Activated CD4-positive, alpha-beta T cell treated with anti-CD3 and anti-CD28 coated beads, Interleukin-2, Interleukin-6, amounts not matched to agents 100 ng/mL and 50 ng/mL, durations not matched to agents 16 hours and 8 hours (primary cell): ENCODE measurements at regions not wholly inside any gene's neighbourhood (a gene's known extent, or its start where the extent isn't known, plus 50 kb on each side); places are given as distances from the start of the nearest gene placed in this dataset.
"Not testable (repeated sequence)": the region's sequence is repeated elsewhere in the genome, so short reads cannot be mapped to it uniquely, and the experiment has no call there.

Experiments used
- DNase-seq: peaks from one replicate; pipeline ENCODE4 v3.0.0-alpha.2; 2020

DNA sequence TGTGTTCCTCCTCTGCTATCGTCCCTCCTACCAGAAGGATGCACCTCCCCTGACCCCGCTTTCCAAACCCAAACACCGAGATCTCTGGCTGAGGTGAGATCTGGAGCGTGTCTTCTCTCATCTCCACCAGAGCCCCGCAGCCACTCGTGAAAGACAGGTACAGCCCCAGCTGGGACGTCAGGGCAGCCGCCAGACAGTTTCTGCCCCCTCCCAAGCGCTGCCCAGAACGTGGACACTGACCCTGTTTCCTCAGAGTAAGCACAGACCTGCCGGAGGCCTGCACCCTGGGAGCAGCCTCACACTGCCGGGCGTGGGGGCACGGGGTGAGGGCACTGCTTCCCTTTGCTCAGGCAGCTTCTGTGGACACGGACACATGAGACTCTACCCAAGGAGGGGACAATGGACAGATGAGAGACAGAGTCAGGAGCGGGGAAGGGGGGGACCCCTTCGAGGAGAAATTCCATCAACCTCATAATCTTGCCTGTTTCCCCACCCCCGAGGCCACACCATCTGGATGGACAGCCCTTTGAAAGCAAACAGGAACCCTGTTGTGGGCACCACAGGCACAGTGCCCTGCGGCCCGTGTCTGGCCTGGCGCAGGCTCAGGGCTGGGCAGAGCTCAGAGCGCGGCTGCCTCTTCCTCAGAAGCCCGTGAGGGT lies 210.6 kb downstream of the DLL1 start:
- DNase-seq, result no peak

GRCh38 chr6:170076466-170077165 lies 214.3 kb downstream of the DLL1 start:
- no peak for DNase-seq

DNA sequence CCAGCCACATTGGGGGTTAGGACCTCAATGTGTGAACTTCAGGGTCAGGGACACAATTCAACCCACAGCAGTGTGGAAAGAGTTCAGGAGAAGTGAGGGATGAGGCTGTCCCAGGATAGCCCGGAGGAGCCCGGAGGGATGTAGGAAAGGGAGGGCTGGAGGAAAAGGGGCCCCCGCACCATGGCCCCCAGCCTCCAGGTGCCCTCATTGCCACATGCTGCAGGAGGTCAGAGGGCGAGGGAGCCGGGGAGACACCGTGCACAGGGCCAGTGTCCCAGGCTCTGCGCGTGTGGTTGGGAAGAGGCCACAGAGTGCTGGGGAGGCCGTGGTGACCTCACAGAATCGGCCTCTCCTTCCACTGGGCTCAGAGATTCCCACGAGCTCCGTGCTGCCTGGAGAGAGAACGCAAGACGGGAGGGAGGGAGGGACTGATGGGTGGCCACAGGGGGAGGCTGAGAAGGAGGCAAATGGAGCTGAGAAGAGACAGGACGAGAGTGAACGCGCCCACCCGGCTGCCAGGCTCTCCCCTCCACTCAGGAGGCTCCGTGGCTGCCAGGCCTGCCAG lies 215.1 kb downstream of the DLL1 start:
- no peak for DNase-seq

DNA sequence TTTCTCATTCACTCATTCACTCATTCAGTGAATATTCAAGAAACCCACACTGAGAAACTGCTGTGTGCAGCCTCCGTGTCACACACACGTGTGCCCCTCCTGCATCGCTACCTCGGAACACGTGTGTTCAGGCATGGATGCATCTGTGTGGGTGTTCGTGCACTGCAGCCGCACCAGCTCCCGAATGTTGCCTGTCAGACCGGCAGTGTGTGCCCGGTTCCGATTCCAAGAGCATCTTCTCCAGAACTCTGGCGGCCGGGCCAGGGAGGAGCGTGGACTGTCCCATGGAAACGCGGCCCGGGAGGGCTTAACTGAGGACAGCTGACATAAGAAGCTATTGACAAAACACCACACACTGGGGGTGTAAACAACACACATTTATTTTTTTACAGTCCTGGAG lies 216.0 kb downstream of the DLL1 start:
- no peak for DNase-seq

- DNase-seq, result no peak
Measured at GRCh38 chr6:170074435-170074834, 216.4 kb downstream of the DLL1 start.

- DNase-seq, result no peak
Measured at GRCh38 chr6:170073846-170074245, 217.0 kb downstream of the DLL1 start.

- no peak for DNase-seq
Measured at GRCh38 chr6:170072246-170072645, 218.6 kb downstream of the DLL1 start.

DNA sequence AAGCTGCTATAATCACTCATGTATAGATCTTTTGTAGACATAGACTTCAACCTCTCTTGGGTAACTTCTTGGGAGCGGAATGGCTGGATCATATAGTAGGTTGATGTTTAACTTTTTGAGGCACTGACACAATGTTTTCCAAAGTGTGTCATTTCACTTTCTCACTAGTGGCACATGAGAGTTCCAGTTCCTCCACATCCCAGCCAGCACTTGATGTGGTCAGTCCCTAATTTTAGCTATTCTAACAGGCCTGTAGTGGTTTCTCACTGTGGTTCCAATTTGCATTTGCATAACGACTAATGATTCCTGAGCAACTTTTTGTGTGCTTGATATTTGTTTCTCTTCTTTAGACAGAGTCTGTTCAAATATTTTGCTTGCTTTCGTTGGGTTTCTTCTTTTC lies 221.3 kb downstream of the DLL1 start:
- no peak for DNase-seq

- DNase-seq, result no peak
Measured at GRCh38 chr6:170068496-170068895, 222.4 kb downstream of the DLL1 start.

DNA sequence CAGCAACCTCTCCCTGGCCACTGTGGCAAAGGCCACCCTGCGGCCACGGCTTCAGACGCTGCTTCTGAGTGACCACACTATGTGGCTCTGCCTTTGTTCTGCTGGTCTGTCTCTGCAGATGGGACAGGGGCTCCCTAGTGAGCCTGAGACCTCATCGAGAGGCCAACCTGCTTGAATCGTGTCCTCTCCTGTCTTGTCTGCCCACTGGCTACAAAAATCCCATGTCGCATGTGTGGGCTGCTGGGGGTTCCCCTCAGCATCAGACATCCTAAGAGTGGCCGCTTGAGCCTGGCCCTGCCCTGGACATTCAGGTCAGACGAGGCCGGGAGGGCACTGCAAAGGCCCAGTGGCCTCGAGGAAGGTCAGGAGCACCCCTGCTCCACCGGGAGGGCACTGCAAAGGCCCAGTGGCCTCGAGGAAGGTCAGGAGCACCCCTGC lies 222.9 kb downstream of the DLL1 start:
- no peak for DNase-seq

DNA sequence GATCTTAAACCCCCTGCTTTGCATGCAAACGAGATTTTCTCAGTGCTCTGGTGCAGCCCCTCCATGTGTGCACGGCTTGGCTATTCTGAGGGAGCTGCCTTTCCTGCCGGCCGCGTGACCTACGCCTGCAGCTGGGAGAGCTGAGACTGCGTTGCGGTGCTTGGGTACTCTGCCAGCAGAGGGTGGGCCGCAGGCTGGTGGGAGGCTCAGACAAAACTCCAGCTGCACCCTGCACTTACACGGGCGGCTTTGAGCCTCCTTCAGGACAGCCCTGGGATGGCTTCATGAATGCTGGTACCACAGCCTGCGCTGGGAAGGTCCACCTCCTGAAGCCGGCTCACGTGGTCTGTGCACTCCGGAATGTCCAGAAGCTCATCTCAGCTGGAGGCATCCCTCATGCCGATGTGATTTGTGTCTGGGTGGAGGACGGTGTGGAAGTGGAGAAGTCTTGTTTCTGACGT lies 223.7 kb downstream of the DLL1 start:
- DNase-seq, result no peak

- DNase-seq, result no peak
Measured at GRCh38 chr6:170066679-170067078, 224.2 kb downstream of the DLL1 start.

DNA sequence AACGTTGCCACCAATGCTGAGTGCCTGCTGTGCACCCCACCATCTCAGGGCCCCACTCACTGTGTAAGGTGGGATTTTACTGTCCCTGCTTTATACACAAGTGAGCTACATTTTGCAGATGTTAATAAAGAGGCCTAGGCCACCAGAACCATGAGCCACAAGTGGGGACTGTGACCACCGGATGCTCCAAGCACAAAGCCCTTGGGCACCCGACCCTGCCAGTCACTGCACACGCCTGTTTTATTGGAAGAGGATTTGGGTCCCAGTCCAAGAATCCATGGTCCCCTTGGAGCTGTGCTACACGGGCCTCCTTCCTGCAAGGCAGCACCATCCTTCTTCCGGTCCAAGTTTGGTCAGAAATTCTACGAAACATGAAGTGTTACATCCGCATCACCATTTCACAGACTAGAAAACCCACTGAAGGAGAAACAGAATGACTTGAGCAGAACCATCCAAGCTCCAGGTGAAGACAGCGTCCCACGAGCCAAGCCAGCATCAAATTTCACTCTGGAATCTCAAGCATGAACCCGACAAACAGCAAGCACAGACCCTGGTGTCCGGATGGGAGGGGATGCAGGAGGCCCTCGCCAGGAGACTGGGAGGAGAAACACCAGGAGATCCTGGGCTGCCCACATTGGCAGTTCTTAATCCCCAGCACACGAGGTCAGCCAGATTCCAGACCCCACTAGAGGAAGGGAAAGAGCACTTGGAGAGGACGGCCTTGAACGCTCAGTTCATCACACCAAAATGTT lies 226.9 kb downstream of the DLL1 start:
- DNase-seq, result no peak

DNA sequence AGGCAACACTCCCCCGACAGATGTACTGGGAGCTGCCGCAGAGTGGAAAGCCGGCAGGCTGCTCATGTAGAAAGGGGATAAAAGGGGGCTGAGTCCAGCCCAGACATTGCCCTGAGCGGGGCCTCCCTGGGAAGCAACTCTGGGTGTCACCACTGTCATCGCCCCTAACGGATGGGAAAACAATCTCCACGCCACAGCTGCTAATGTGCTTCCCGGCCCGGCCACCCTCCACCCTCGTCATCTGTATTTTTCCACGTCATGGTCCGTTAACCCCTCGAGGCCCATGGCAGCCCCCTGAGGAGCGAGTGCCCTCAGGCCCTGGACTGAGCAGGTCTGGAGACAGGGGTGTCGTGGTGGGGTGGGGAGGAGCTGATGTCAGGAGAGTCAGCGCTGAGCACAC lies 227.4 kb downstream of the DLL1 start:
- DNase-seq, result no peak

GRCh38 chr6:170062915-170063241 lies 228.0 kb downstream of the DLL1 start:
- no peak for DNase-seq

DNA sequence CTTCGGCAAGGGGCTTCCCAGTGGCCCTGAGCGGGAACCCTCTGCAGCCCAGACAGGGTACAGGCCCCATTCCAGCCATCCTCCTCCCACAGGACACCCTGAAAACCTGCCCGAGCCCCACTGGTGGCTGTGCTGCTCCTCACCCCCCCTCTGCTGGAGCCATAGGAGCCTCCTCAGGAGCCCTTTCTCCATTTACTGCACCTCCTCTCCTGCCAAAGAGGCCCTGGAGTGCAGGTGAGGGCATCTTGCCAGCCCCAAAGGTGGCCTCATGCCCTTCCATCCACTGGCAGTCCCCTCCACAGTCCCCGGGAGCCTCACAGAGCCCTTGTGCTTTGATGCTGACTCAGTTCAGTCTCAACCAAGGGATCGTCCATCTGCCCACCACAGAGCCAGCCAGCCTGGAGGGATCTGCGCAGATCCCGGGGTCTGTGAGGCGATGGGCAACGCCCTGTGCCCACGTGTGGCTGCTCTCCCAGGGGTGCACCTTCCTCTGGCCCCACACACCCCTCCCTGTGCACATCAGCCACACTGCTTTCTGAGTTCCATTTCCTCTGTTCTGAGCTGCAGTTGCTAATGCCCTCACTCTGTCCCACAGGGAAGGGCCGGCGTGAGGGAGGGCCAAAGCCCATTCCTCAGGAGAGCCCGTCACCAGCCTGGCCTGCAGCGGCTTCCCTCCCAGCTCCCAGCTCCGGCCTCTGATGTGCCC lies 228.5 kb downstream of the DLL1 start:
- DNase-seq, result no peak

DNA sequence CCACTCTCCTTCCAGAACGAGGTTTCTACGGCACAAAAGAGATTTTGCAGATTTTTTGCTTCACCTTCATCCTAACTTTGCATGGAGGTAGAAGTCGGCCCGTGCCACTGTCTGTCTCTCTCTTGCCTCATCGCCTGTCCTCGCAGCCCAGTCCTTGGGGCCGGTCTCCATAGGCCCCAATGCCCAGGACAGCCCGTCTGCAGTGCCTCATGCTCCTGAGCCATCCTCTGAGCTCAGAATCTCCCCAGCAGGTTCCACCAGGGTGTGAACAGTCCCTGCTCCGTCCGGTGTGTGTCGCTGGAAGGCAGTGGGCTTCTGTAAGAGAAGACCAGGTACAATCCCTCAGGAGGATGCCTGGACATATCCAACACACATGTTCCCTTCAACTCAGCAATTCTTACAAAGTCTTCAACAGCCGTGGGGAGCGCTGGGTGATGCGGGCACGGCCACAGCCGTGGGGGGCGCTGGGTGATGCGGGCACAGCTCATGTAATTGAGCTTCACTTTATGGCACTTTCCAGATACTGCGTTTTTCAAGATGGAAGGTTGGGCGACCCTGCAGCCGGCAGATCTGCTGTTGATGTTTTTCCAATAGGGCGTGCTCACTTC lies 231.9 kb downstream of the DLL1 start:
- DNase-seq, result no peak

GRCh38 chr6:170057961-170058877 lies 232.7 kb downstream of the DLL1 start:
- no peak for DNase-seq

DNA sequence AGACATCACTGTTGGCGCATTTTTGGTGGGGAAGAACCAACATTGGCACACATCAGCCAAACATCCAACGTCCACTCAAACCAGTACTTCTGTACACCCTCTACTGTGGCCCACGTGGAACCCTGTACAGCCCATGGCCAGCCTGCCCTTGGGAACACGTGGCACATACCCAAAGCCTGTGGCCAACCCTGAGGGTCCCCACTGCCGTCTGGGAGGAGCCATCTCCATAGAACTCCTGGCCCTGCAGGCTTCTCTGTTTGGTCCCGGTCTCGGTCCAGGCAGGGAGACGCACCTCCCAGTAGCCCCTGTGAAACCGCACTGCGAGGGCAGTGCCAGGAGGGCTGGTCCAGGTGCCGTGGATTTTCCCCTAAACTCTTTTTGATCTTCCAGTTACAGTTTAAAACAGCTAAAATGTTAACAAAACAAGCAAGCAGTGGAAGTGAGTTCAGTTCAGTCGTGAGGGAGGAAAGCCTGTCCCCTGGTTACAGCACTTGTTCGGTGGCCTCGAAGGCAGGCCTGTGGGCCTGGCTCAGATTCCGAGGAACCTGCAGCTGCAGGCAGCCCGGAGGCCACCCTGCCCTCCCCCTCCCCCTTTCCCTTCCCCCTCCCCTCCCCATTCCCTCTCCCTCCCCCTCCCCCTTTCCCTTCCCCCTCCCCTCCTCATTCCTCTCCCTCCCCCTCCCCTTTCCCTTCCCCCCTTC lies 233.7 kb downstream of the DLL1 start:
- DNase-seq, result no peak

- DNase-seq, result no peak
Measured at GRCh38 chr6:170056278-170056711, 234.6 kb downstream of the DLL1 start.

DNA sequence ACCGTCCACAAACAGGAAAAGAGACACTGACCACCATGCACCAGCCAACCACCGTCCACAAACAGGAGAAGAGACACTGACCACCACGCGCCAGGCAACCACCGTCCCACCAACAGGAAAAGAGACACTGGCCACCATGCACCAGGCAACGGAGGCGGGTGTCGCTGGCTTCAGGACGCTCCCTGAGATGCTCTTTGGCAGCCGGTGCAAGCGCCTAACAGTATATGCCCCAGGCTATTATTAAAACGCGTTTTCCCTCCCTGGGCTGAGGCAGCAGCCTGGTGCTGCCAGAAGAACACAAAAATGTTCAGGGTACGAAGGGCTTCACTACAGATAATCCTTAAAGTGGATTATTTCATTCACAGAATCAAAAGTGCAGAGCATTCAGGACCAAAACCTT lies 235.1 kb downstream of the DLL1 start:
- not testable (repeated sequence) for DNase-seq
